Pancreas (tissue), 10 donors: ENCODE measurements at regions not wholly inside any gene's neighbourhood (a gene's known extent, or its start where the extent isn't known, plus 50 kb on each side); places are given as distances from the start of the nearest gene placed in this dataset.

ENCODE experiments used
- ATAC-seq, 4 donors: fragments of 200-7000 bp; cut with Tn5 transposase; one replicate each; pipeline versions ENCODE4 v1.8.0 to v1.9.1; 2020; ENCODE audit warnings: mild to moderate bottlenecking in 4 of 4, moderate library complexity in 4 of 4
- DNase-seq, 6 donors: peaks; one replicate each; pipeline ENCODE4 v3.0.0-alpha.2; 2020
- FAIRE-seq: peaks from 2 replicates; lab custom pipeline; 2012; peaks lifted over from hg19 to GRCh38; lab: Jason Lieb, UNC
- H3K27ac ChIP-seq, 4 donors: fragments of 200-600 bp; sonication (generic); 1 replicate in 3 of 4; 2 replicates in 1 of 4; pipeline versions ENCODE4 v1.5.0 to v1.8.0; 2020
- H3K27me3 ChIP-seq, 4 donors: fragments of 200-600 bp; one replicate each; pipeline ENCODE4 v1.8.0; 2021
- H3K36me3 ChIP-seq, 3 donors: fragments of 200-600 bp; sonication (generic) in 1 of 3; one replicate each; pipeline versions ENCODE4 v1.5.0 to v1.8.0; 2020 to 2021
- H3K4me1 ChIP-seq, 3 donors: fragments of 200-600 bp; one replicate each; pipeline ENCODE4 v1.8.0; 2021
- H3K4me3 ChIP-seq, 4 donors: fragments of 200-600 bp; sonication (generic) in 2 of 4; one replicate each; pipeline versions ENCODE4 v1.5.0 to v1.8.0; 2020 to 2021
- H3K9me3 ChIP-seq, 4 donors: fragments of 200-600 bp; one replicate each; pipeline ENCODE4 v1.8.0; 2021
- WGBS, 2 donors: extraction: QIAGEN DNeasy Blood & Tissue Kit; methylation state at CpG; one replicate each; pipeline ENCODE4 v1.1.7; 2013; 5-methylcytosine and 5-hydroxymethylcytosine counted together
- intact Hi-C, 3 donors: fragments of 100-400 bp; cut with DNase I; formaldehyde crosslinking; loops; one replicate each; pipeline versions ENCODE4 v1.11.1 to v1.14.2; 2022
- TF ChIP-seq, protein P1 (sequence below), 4 donors: fragments of 200-600 bp; sonication (generic) in 3 of 4; IDR thresholded peaks; one replicate each; pipeline versions ENCODE4 v1.5.0 to v1.8.0; 2021; ENCODE audit warnings: antibody characterized with exemption in 4 of 4
- donor health status: healthy with polysubstance abuse.
- donor health status: DM: no; HTN: no; CAD: no; lungs with moderate emphysema.
- donor health status: DM: no; HTN: no; CAD: no.
- donor health status: control.
- donor health status: control.
- donor health status: Bipolar disorder and iron deficiency.
- donor health status: DM: yes; HTN: yes; CAD: no.
- donor health status: DM: no; HTN: no; CAD: no.
- donor health status: DM: no; HTN: no; CAD: no.
- donor health status: DM: yes; HTN: yes; CAD: no.

DNA sequence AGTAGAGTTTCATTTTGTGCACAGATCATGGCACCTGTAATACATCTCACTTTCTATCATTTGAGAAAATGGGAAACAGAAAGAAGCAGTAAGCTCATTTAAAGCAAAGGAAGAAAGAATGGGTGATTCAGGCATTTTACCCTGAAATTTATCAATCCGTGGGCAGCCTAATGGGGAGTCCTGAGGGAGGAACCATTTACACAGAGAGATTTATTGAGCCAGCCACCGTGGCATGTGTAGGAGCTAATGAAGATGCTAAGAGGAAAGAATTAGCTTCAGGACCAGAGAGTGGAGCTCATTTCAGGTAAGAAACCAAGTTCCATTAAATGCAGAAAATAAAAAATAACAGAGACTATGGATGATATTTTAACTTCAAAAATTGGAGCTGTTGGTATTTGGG lies 443.4 kb upstream of the COBL start:
- no peak for ATAC-seq
- TF ChIP-seq, protein P1, sequence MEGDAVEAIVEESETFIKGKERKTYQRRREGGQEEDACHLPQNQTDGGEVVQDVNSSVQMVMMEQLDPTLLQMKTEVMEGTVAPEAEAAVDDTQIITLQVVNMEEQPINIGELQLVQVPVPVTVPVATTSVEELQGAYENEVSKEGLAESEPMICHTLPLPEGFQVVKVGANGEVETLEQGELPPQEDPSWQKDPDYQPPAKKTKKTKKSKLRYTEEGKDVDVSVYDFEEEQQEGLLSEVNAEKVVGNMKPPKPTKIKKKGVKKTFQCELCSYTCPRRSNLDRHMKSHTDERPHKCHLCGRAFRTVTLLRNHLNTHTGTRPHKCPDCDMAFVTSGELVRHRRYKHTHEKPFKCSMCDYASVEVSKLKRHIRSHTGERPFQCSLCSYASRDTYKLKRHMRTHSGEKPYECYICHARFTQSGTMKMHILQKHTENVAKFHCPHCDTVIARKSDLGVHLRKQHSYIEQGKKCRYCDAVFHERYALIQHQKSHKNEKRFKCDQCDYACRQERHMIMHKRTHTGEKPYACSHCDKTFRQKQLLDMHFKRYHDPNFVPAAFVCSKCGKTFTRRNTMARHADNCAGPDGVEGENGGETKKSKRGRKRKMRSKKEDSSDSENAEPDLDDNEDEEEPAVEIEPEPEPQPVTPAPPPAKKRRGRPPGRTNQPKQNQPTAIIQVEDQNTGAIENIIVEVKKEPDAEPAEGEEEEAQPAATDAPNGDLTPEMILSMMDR (IDR thresholded peaks at IDR 0.05) = no peak
- no peaks in the 10 kb centered on the region for H3K27me3 ChIP-seq
- WGBS, 2 donors = 26 to 38% methylated on average over 2 of the region's 2 CpGs
- no peaks in the 10 kb centered on the region for H3K4me1 ChIP-seq
- H3K27ac ChIP-seq = no peak overlapping the region
- no peaks in the 10 kb centered on the region for H3K9me3 ChIP-seq
- DNase-seq = no peak
- no peak overlapping the region for H3K4me3 ChIP-seq
- no peaks in the 10 kb centered on the region for H3K36me3 ChIP-seq
- FAIRE-seq = no peak
- intact Hi-C loops = no loop called here

DNA sequence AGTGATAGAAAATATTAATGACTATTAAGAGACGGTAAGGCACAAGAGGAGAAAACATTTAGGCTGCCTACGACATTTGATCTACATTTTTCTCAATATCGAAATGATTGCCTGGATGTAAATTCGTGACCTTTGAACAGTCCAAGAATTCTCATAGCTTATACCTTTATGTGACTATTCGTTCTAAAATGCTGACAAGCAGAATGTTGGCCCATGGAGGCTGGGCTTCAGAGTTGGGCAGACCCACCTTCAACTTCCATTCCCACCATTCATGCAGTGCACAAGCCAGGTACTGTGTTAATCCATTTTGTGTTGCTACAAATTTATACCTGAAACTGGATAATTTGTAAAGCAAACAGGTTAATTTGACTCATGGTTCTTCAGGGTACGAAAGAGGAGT lies 441.4 kb upstream of the COBL start:
- no peak for FAIRE-seq

DNA sequence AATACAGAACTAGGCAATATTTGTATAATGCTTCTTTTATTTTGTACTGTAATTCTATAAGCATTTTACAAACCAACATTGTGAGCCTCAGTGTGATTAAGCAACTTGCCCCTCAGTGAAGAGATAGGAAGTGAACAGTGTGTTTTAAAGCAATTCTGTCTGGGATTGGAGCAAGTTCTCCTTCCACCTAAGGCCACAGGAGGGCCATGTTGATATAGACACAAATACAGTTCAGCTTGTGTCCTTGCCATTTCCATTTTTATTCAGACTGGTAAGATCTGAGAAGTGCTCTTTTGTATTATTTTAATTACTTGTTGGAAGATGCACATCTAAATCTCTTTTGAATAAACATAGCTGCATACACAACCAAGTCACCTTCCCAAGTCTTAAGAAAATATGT lies 416.3 kb upstream of the COBL start:
- intact Hi-C loops = no loop called here
- ATAC-seq = no peak
- TF ChIP-seq, protein P1 (IDR thresholded peaks at IDR 0.05) = no peak
- Histone ChIP-seq H3K4me3 (no peak overlapping the region), H3K4me1 (no peaks in the 10 kb centered on the region), H3K27me3 (no peaks in the 10 kb centered on the region), H3K9me3 (no peaks in the 10 kb centered on the region), H3K27ac (no peak overlapping the region), H3K36me3 (no peaks in the 10 kb centered on the region)
- no peak for FAIRE-seq
- no peak for DNase-seq

More for the DNA sequence above, 441.4 kb upstream of the COBL start:
- intact Hi-C loops = no loop called here
- no peak overlapping the region for H3K4me3 ChIP-seq
- H3K27me3 ChIP-seq = no peaks in the 10 kb centered on the region
- no peak for DNase-seq
- H3K27ac ChIP-seq = no peak overlapping the region
- ATAC-seq = no peak
- no peaks in the 10 kb centered on the region for H3K9me3 ChIP-seq
- no peaks in the 10 kb centered on the region for H3K4me1 ChIP-seq
- no peaks in the 10 kb centered on the region for H3K36me3 ChIP-seq
- 49 to 71% methylated on average over 6 of the region's 6 CpGs for WGBS, 2 donors
- TF ChIP-seq, protein P1 (IDR thresholded peaks at IDR 0.05) = no peak

DNA sequence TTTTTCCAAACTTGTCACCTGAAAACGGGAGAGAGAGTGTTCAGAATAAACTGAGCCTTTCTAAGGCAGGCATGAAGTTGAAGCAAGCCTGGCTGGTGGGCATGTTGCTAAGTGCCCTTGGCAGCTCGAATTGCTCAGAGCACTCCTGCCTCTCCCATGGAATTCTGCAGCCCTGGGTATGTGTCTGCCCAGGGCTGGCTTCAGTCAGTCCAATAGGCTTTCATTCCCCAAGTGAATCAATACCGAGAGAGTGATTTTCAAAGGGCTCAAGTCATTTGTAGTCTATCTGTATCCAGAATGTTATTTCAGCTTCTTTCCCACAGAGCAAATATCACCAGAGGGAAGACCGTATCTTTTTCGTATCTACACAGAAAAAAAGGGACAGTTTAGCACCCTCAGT lies 415.5 kb upstream of the COBL start:
- WGBS, 2 donors = 11 to 12% methylated on average over 5 of the region's 5 CpGs
- no peaks in the 10 kb centered on the region for H3K36me3 ChIP-seq
- no peaks in the 10 kb centered on the region for H3K27me3 ChIP-seq
- H3K4me3 ChIP-seq = no peak overlapping the region
- no peak for DNase-seq
- H3K27ac ChIP-seq = no peak overlapping the region
- intact Hi-C loops = no loop called here
- H3K9me3 ChIP-seq = no peaks in the 10 kb centered on the region
- no peak for FAIRE-seq
- H3K4me1 ChIP-seq = no peaks in the 10 kb centered on the region
- TF ChIP-seq, protein P1 (IDR thresholded peaks at IDR 0.05) = no peak
- ATAC-seq = no peak

DNA sequence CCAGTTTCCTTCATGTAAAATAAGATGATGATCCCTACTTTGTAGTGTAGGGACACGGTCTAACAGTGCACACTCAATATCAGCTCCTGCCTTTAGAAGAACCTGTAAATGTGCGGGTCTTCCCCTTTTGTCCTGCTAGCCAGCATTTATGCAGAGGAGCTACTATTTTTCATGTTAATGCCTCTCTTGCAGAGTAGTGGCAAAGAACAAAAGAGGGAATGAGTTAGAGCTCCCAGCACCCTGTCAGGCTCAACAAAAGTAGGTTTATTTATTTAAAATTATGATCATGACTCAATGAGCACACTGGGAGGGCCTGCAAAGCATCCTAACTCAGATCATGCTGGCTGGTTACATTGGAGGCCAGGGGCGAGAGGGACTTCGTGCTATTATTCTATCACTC lies 414.5 kb upstream of the COBL start:
- Histone ChIP-seq H3K36me3 (no peaks in the 10 kb centered on the region), H3K27ac (no peak overlapping the region), H3K9me3 (no peaks in the 10 kb centered on the region), H3K4me3 (no peak overlapping the region), H3K4me1 (no peaks in the 10 kb centered on the region), H3K27me3 (no peaks in the 10 kb centered on the region)
- no peak for ATAC-seq
- no peak for FAIRE-seq
- intact Hi-C loops = no loop called here
- TF ChIP-seq, protein P1 (IDR thresholded peaks at IDR 0.05) = no peak
- 35 to 42% methylated on average over 4 of the region's 4 CpGs for WGBS, 2 donors
- DNase-seq = no peak
